ENCODE measurements at regions not wholly inside any gene's neighbourhood (a gene's known extent, or its start where the extent isn't known, plus 50 kb on each side); places are given as distances from the start of the nearest gene placed in this dataset.
"Not testable (repeated sequence)": the region's sequence is repeated elsewhere in the genome, so short reads cannot be mapped to it uniquely, and the experiment has no call there.

DNA sequence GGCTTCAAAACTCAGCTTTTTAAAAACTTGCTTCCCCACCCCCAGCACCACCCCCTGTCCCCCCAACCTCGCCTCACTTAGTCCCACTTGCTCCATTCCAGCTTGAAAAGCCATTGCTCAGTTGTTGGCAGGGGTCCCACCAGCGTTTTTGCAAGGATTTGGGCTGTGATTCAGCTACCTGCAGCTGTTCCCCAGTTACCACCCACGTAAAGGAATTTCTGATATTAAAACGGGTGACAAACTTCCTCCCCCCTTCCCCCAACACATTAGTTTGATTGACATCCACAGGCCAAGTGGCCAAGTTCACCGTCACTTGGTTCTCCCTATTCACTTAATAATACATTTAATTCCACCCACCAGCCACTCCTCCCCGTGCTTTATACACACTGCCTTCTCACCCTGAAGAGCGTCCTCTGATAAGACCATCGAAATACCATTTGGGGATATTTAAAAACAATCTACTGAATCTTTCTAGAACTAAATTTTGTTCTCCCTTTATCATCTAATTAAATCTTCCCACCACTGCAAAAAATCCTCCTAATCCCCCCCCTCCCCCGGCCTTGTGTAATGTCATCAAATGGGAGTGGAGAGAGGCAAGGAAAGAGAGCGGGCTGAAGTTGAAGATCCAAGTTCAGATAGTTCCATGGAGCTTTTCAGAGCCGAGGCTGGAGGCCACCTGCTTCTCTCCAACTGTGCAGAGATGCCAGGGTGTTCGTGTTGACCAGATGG lies 55.1 kb downstream of the SOX9 start:
- DNase-seq, result no peak

DNA sequence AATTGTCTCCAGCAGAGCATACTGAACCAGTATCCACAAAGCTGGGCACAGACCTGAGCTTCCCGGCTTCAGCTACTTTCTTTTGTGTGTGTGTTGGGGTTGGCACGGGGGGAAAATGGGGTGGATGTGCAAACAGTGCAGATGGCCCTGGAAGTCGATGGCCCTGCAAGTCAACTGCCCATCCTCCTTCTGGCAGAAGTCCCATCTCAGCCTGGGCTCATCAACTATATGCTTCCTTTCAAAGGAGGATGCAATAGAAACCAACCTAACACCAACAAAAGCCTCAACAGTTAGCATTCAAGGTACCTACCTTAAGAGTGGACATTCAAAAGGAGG lies 55.7 kb downstream of the SOX9 start:
- DNase-seq, result no peak

DNA sequence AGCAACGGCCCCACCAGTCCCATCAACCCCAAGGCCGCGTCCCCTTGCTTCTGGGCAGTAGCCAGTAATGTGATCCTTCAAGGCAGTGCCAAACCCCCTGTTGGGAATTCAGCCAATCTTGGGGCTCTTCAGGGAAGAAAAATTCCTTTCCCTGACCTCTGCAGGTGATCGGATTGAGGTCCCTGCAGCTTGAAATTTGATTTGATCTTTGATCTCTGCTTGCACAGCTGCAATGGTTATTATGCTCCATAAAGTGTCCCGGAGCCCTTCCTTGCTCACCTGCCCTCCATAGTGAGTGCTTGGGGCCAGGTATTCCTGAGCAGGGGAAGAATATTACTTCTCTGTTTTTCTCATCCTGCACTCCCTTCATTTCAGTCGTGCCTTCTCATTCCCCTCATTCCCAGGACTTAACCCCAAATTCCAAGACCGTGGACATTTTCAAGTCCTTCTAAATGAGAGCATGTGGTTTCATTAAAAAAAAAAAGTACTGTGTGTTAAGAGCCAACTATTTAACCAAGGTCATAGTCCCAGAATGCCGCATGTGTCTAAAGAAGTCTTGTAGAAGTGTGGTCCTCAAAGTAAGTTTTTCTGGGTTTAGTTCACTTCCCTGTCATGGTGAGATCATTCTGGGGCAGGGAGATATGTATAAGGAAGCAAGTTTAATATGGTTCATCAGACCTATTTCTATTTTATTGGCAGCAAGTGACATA lies 56.3 kb downstream of the SOX9 start:
- no peak for DNase-seq

DNA sequence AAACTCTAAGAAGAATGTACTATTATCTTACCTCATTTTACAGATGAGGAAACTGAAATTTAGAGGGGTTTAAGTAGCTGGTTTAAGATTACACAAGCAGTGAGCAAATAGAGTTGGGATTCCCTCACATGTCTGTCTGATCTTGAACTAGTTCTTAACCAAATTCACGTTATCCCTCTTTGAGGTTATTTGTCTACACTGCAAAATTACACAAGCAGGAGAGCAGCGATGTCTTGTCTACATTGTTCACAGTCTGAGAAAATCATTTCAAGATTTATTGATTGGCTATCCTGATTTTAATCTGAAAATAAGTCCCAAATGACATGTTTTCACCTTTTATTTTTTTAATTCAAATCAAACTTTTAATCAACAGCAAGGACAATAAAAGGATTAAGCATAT lies 56.9 kb downstream of the SOX9 start:
- no peak for DNase-seq

DNA sequence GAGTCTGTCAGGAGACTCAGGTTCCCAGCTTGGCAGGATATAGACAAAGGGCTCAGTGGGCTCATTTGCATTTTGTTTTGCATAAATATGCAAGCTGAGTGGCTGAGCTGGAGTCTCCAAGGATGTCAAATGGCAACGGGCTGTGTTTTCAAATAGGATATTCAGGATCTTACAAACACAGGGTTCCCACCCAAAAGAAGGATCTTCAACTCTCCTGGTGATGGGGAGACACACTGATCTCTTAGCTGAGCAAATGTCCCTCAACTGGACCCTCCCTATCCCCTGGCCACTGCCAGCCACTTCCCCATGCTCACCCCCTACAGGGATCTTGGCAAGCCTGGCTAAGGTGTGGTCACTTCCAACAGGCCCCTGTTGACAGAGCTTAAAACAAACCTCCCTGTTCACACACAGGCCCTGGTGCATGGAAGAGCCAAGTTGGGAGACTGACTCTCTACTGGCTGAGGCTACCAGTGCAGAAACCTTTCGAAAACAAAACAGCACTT lies 61.6 kb downstream of the SOX9 start:
- no peak for DNase-seq

DNA sequence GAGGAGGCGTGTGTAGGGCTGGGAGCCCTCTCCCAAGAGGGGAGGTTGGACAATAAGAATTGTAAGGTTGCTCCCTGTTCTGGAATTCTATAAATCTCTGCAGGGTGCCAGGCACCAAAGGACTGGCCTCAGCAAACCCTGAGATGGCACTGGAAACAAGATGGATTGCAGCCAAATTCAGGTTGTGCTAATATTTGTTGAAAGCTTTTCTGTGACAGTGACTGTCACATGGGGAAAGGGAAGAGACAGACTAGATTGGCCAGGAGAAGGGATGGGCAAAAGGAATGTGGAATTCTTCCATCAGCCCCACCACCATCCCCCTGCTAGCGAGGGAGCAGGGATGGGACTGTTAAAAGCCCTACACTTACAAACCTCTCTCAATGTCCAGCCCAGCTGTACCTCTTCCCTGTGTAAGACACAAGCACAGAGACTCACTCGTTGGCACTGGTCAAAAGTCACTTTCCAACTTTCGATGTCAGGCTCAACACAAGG lies 62.4 kb downstream of the SOX9 start:
- no peak for DNase-seq

DNA sequence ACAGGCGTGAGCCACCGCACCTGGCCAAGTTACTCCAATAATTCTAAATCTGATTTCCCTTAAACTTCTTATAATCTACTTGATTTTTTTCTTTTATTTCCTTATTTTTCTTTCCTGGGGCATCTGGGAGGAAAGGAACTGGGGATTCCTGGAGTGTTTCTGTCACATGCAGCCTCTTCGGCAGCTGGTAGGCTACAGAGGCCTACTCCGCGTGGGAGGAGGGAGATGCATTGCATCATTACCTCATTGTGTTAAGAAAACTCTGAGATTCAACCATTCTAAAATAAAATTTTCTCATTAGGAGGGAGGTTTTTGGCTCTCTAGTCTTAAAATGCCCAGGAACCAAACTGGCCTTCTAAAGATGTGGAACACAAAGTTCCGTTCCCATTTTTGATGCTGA lies 64.0 kb downstream of the SOX9 start:
- no peak for DNase-seq

DNA sequence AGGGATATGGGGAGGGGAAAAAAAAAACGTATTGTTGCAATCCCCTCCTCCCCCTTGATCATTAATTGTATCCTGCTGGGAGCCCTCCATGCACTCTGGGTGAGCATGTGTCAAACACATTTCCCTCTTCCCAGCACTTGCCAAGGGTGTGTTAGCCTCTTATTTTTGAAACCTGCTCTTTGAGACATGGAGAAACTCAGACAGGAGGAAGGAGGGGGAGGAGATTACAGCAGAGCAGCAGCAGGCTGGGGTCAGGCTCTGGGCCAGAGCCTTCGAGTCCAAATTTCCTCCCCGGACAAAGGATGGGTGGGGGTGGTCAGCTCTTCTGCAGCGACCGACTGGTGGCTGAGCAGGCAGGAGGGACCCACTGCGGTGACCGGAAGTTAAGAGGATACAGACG lies 64.7 kb downstream of the SOX9 start:
- no peak for DNase-seq

DNA sequence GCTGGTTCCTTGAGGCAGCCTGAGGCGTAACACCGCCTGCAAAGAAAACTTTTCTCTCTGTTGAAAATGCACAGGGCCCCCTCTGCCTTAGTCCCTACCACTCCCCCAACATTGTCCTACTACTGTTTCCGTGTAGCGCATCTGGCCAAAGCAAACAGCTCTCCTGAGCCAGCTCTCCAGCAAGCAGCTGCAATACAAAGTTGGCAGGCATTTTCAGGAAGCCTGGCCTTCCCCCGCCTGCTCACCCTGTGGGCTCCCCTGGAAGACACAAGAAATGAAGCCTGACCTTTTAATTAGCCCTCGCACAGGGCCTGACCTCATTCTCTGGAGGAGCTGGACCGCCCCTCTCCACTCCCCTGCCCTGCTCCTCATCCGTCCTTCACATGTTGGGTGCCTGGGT lies 66.7 kb downstream of the SOX9 start:
- no peak for DNase-seq

DNA sequence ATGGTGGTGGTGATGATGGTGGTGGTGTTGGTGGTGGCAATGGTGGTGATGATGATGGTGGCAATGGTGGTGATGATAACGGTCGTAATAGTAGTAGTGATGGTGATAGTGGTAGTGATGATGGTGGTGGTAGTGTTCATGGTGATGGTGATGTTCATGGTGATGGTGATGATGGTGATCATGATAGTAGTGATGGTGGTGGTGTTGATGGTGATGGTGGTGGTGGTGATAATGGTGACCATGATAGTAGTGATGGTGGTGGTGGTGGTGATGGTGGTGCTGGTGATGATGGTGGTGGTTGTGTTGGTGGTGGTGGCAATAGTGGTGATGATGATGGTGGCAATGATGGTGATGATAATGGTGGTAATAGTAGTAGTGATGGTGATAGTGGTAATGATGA lies 68.0 kb downstream of the SOX9 start:
- no peak for DNase-seq

DNA sequence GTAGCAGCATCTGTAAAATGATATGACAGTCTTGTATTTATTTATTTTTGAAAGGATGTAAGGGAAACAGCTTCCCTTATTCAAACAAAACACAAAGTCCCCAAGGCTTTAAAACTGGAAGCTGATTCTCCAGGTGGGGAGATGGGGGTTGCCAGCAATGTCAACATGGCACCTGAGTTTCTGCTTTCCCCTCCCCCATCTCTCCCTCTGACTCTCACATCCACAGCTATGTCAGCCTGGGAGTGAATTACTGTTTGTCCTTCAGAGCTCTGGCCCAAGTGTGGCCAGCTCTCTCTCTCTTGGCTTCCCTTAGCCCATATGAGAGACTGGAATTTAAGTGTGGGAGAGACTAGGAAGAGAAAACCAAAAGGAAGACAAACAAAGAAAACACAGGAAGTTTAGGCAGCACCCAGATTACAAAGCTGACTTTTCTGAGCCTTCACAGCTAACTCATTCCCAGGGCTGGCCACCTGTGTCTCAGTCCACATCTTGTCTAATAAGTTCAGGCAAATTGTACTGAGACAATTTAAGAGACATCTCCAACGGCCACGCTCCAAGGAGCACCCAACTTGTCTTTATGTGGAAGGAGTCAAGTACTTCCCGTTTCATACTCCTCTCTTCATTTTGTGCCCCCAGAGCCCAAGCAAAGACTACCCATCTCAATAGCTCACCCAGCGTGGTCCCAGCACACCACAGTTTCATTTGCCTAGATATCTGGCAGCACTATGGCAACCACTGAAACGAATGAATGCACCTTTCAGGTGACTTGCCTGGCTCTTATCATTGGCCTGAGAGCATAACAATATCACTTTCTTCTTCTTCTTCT lies 69.2 kb downstream of the SOX9 start:
- DNase-seq, result no peak

DNA sequence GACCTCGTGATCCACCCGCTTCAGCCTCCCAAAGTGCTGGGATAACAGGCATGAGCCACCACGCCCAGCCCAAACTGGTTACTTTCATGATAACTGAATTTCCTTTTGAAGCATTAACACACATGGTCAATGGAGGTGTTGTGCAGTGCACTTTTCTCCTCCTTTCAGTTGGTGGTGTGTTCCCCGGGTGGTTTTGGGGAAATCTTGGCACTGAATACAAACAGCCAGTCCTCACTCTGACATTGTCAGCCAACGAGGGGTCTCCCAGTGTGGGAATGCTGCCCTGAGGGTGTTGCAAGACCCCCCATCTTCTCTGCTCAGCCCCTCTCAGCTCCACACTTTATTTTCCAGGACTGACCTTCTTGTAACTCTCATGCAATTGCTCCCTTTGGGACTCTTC lies 70.5 kb downstream of the SOX9 start:
- DNase-seq, result no peak

DNA sequence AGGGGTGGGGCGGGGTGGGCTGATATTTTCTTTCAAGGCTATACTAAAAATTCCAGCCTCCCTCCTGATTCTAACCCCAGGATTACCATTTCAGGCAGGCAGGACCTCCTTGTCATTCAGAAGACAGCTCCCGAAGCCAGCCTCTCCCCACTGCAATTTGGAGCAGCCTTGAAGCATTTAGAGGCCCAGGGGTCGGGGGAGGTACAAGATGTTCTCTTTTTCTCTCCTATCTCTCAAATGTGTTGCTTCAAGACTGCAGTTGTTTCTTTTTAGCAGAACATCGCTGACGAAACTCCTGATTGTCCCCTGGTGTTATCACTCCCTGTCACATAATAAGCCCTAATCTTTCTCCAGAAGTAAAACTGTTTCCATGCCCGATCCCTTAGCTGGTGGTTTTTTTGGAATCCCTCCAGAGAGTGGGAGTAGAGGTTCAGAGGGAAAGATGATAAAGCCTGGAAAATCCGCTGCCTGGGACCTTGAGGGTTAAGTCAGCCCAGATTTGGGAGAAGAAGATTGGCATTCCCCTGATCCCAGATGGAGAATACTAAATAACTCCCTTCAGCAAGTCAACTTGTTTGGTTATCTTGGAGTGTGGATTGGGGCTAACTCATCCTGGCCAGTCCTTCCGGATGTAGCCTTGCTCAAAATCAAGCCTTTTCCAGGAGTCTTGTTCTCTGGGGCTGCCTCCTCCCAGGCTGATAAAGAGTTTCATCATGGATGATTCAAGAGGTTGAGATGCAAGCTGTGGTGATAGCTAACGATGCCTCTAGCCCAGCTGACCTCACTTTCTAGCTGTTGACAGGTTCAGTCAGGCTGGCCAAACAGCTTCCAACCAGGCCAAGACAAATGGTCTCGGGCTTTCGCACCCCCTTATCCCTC lies 71.3 kb downstream of the SOX9 start:
- no peak for DNase-seq

DNA sequence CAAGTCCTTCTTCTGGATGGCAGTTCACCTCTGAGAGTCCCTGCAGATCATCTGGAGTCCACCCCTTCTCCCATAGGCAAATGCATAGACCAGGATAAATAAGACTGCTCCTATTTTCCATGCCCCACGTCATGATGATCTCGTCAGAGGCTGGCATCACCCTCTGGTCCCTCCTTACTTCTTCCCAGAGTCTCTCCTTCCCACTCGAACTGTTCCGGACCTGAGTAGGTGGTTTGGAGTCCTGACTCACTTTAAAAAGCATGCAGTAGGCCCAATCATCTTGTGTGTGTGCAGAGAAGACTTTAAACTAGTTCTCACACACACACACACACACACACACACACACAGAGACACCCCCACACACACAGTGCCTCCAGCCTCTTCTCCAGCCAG lies 72.0 kb downstream of the SOX9 start:
- no peak for DNase-seq

DNA sequence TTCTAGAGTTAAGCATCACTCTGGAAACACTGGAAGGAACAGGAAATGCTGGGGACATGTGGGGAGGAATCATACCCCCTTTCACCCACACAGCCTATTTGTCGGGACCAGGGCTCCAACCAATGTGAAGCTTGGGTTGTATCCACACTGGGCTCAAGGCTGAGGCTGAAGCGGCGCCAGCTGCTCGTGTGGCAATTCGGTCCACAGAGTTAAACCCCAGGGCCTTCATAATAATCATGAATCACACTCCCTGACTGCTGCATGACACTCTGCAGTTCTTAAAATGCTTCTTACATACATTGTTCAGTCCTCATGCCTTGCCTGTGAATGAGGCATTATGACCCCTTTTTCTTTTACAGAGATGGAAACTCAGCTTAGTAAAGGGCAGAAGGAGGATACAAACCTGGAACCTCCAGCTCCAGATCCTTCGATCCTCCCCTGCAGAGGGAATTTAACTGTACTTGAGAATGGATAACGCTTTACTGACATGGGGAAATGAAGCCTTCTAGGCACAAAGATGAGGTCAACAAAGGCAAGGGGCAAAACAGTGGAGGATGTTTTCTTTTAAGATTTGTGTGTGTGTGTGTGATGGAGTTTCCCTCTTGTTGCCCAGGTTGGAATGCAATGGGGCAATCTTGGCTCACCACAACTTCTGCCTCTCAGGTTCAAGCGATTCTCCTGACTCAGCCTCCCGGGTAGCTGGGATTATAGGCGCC lies 72.7 kb downstream of the SOX9 start:
- DNase-seq, result no peak

DNA sequence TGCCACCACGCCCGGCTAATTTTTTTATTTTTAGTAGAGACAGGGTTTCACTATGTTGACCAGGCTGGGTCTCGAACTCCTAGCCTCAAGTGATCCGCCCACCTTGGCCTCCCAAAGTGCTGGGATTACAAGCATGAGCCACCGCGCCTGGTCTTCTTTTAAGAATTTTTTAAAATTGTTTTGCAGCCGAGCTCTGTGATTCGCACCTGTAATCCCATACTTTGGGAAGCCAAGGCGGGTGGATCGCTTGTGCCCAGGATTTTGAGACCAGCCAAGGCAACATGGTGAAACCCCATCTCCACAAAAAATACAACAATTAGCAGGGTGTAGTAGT lies 73.3 kb downstream of the SOX9 start:
- DNase-seq, result not testable (repeated sequence)

DNA sequence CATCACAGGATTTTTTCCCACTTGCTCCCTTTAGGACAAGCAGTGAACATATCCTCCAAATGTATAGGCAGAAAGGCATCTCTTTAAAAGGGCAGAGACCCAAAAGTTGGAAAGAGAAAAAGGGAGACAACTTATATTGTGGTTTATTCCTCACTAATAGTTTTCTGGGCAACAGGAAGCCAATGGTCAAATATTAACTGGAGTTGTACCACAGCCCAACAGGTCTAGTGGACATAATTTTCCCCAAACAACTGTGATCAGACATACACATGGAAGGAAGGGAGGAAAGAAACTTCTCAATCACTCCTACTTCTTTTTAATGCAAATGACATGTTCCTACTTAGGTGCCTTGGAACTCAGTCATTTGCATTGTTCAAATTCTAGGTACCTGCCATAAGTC lies 78.4 kb downstream of the SOX9 start:
- no peak for DNase-seq

DNA sequence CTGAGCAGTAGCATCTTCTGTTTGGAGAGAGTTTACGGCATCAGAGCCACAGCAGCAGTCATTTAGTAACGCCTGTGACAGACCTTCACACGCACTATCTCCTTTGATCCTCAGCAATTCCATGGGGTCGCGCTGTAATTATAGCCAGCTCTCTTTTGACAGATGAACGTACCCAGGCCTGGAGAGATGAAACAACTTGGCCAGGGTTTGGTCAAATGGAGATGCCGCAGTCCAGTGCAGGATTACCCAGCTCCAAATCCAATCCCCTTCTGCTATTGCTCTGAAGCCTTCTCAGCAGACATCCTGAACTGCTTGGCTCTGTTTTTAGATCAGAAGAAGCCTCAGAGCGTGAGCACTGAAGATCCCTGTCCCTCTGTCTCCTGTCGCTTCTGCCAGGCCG lies 83.9 kb downstream of the SOX9 start:
- DNase-seq, result no peak

DNA sequence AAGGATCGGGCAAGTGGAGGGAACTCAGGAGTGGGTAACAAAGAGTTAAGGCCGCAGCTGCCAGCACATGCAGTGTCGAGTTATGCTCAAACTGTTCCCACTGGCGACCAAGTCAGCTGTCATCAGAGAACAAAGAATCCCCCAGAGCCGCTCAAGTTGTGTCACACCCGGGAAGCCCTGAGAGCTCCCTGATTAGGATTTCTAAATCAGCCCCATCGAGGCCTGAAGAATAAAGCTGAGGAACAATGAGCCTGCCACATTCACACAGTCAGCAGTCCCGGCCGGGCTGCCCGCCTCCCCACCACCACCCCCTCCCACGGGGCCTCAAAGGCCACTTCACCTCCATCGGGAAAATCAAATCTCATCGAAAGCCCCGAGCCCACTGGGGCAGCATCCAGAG lies 84.5 kb downstream of the SOX9 start:
- no peak for DNase-seq

DNA sequence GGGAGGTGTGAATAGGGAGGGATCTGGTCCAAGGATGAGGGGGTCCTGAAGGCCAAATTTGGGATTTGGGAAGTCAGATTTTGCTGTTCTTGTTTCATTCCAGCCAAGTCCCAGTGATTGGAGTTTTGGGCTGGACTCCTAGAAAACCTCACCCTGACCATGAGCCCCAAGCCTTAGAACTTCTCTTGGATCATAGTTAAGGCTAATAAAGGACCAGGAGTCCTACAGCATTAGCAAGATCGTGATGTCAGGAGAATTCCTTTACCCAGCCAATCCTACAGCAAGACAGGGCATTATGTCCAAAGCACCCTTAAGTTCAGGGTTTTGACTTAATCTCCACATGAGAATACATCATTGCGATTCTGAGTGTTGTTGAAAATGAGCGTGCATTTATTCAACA lies 85.0 kb downstream of the SOX9 start:
- no peak for DNase-seq

DNA sequence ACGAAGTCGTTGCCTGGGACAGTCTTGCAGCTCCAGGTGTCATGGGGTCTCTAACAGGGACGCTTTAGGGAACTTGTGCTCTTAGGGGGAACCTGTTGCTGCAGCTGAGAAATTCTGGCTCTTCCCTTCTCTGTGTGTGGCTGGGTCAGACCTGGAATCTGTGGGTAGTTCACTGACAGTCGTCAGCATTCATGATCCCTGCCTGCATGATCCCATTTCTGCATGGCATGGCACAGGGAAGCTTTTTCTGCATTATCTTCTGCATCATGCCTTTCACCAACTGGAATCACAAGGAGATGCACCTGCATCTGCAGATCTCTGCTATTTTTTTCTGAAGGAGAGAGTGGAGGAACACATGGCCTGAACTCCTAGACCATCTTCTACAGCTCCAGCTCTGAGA lies 85.6 kb downstream of the SOX9 start:
- DNase-seq, result no peak

DNA sequence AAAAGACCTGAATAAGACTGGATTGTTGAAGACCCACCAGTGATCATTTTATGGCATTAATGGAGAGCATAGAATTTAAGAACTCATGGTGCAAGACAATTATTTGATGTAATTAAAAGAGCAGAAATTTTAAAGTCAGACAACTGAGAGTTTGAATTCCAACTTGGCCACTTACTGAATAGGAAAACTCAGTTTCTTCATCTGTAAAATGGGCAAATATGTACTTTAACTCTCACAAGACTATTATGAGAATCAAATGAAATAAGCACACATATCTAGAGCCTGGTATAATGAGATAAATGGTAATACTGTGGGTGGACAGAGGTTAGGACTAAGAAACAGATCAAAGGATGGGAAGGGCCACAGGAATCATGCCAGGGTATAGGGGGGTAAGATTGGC lies 88.0 kb downstream of the SOX9 start:
- DNase-seq, result no peak
